ENCODE measurements at regions not wholly inside any gene's neighbourhood (a gene's known extent, or its start where the extent isn't known, plus 50 kb on each side); places are given as distances from the start of the nearest gene placed in this dataset.

DNA sequence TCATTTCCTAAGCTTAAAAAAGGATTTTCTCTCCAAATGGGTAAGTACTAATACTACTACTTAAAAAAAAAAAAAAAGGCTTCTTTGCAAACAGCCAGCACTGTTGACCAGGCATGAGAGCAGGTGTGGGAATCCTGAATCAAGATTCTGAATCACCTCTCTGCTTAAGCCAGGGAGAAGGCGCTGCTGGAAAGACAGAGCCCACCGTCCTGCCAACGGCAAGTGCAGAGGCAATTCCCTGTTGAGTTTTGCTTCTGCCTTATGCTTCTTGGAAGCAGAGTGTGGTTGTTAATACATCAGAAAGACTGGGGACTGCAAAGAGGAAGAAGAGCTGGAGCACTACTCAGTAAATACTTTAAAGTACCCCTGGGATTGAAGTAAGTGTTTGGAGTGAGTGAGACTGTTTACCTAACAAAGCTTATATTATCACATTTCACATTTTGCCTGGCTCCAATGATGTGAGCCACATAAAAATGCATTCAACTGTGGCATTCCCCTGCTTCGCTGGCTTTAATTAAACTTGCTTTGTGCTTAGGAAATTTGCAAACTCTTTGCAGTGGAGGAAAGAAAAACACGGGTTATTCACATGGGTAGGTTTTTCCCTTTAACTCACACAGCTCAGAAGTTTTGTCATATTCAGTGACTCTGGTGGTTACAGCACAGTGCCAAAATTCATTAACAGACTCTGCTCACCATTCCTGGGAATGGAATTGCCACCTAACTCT, 86.0 kb upstream of the KIF2B start:
- TF ChIP-seq, protein P1, sequence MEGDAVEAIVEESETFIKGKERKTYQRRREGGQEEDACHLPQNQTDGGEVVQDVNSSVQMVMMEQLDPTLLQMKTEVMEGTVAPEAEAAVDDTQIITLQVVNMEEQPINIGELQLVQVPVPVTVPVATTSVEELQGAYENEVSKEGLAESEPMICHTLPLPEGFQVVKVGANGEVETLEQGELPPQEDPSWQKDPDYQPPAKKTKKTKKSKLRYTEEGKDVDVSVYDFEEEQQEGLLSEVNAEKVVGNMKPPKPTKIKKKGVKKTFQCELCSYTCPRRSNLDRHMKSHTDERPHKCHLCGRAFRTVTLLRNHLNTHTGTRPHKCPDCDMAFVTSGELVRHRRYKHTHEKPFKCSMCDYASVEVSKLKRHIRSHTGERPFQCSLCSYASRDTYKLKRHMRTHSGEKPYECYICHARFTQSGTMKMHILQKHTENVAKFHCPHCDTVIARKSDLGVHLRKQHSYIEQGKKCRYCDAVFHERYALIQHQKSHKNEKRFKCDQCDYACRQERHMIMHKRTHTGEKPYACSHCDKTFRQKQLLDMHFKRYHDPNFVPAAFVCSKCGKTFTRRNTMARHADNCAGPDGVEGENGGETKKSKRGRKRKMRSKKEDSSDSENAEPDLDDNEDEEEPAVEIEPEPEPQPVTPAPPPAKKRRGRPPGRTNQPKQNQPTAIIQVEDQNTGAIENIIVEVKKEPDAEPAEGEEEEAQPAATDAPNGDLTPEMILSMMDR (IDR thresholded peaks at IDR 0.05 in 2 of 3, conservative IDR thresholded peaks at IDR 0.05 in 1 of 3; ENCODE audit: borderline replicate concordance in 1 of 3, insufficient read depth in 1 of 3, low read depth in 2 of 3, low read length in 2 of 3): no peak
- TF ChIP-seq EZH2phosphoT487 (IDR thresholded peaks at IDR 0.05; ENCODE audit: borderline replicate concordance) (no peak), ELF1 (IDR thresholded peaks at IDR 0.05; ENCODE audit: borderline replicate concordance, low read depth) (no peak), SRF (IDR thresholded peaks at IDR 0.05; ENCODE audit: low read depth) (no peak), POLR2AphosphoS5 (IDR thresholded peaks at IDR 0.05; ENCODE audit: low read depth, low read length) (no peak), EZH2 (IDR thresholded peaks at IDR 0.05) (no peak), POLR2A (IDR thresholded peaks at IDR 0.05; ENCODE audit: borderline replicate concordance, extremely low read depth, insufficient read depth, insufficient read length) (no peak)
- TF ChIP-seq, protein P2, sequence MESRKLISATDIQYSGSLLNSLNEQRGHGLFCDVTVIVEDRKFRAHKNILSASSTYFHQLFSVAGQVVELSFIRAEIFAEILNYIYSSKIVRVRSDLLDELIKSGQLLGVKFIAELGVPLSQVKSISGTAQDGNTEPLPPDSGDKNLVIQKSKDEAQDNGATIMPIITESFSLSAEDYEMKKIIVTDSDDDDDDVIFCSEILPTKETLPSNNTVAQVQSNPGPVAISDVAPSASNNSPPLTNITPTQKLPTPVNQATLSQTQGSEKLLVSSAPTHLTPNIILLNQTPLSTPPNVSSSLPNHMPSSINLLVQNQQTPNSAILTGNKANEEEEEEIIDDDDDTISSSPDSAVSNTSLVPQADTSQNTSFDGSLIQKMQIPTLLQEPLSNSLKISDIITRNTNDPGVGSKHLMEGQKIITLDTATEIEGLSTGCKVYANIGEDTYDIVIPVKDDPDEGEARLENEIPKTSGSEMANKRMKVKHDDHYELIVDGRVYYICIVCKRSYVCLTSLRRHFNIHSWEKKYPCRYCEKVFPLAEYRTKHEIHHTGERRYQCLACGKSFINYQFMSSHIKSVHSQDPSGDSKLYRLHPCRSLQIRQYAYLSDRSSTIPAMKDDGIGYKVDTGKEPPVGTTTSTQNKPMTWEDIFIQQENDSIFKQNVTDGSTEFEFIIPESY (IDR thresholded peaks at IDR 0.05; ENCODE audit: extremely low read depth, insufficient replicate concordance, low read length): no peak

All from HCT116 (cell line).